ENCODE measurements at regions not wholly inside any gene's neighbourhood (a gene's known extent, or its start where the extent isn't known, plus 50 kb on each side); places are given as distances from the start of the nearest gene placed in this dataset.

DNA sequence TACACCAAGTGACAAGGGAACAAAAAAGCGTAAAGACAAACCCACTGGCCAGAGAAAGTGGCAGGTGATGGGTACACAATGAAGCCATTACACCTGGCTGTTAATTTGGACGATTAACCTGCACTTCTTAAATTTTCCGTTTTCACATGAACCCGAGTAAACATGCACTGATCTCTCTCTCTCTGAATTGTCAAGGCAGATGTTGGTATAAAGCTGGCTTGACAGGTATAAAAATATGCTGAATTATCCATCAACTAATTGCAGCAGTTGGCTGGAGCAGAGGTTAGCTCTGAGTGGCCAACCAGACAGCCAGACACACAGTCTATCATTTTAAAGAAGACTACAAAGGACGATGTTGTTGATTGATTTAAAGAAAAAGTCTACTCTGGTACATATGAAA lies 561.7 kb upstream of the ALCAM start:
- DNase-seq, result no peak
- H3K4me3 Mint-ChIP-seq, result no peak overlapping the region
- H3K36me3 Mint-ChIP-seq (ENCODE audit: low read depth), result no peaks in the 10 kb centered on the region
- TF ChIP-seq, protein P1, sequence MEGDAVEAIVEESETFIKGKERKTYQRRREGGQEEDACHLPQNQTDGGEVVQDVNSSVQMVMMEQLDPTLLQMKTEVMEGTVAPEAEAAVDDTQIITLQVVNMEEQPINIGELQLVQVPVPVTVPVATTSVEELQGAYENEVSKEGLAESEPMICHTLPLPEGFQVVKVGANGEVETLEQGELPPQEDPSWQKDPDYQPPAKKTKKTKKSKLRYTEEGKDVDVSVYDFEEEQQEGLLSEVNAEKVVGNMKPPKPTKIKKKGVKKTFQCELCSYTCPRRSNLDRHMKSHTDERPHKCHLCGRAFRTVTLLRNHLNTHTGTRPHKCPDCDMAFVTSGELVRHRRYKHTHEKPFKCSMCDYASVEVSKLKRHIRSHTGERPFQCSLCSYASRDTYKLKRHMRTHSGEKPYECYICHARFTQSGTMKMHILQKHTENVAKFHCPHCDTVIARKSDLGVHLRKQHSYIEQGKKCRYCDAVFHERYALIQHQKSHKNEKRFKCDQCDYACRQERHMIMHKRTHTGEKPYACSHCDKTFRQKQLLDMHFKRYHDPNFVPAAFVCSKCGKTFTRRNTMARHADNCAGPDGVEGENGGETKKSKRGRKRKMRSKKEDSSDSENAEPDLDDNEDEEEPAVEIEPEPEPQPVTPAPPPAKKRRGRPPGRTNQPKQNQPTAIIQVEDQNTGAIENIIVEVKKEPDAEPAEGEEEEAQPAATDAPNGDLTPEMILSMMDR (IDR thresholded peaks at IDR 0.05), result no peak
- H3K27me3 Mint-ChIP-seq (ENCODE audit: low read depth, poor library complexity), result peaks cover 3% of the 10 kb centered on the region
- H3K9me3 Mint-ChIP-seq, result no peaks in the 10 kb centered on the region
- H3K4me1 Mint-ChIP-seq, result no peaks in the 10 kb centered on the region
- H3K27ac Mint-ChIP-seq, result no peak overlapping the region

GRCh38 chr3:104805508-104805907 lies 561.2 kb upstream of the ALCAM start:
- no peak for DNase-seq
- Mint-ChIP-seq H3K27me3 (ENCODE audit: low read depth, poor library complexity) (peaks cover 3% of the 10 kb centered on the region), H3K36me3 (ENCODE audit: low read depth) (no peaks in the 10 kb centered on the region), H3K9me3 (no peaks in the 10 kb centered on the region), H3K27ac (no peak overlapping the region), H3K4me3 (no peak overlapping the region), H3K4me1 (no peaks in the 10 kb centered on the region)
- TF ChIP-seq, protein P1 (IDR thresholded peaks at IDR 0.05), result no peak

- Mint-ChIP-seq H3K9me3 (no peaks in the 10 kb centered on the region), H3K27me3 (ENCODE audit: low read depth, poor library complexity) (no peaks in the 10 kb centered on the region), H3K4me1 (peaks cover 6% of the 10 kb centered on the region), H3K36me3 (ENCODE audit: low read depth) (no peaks in the 10 kb centered on the region), H3K27ac (no peak overlapping the region), H3K4me3 (no peak overlapping the region)
- DNase-seq, result no peak
- TF ChIP-seq, protein P1 (IDR thresholded peaks at IDR 0.05), result no peak
Measured at GRCh38 chr3:104810896-104811295, 555.8 kb upstream of the ALCAM start.

GRCh38 chr3:104816008-104816407 lies 550.7 kb upstream of the ALCAM start:
- H3K27me3 Mint-ChIP-seq (ENCODE audit: low read depth, poor library complexity), result no peaks in the 10 kb centered on the region
- TF ChIP-seq, protein P1 (IDR thresholded peaks at IDR 0.05), result no peak
- H3K4me3 Mint-ChIP-seq, result no peak overlapping the region
- peaks cover 6% of the 10 kb centered on the region for H3K4me1 Mint-ChIP-seq
- no peak for DNase-seq
- H3K9me3 Mint-ChIP-seq, result peaks cover 11% of the 10 kb centered on the region
- H3K36me3 Mint-ChIP-seq (ENCODE audit: low read depth), result peaks cover 6% of the 10 kb centered on the region
- H3K27ac Mint-ChIP-seq, result no peak overlapping the region

GRCh38 chr3:104816716-104817115 lies 550.0 kb upstream of the ALCAM start:
- DNase-seq, result no peak
- Mint-ChIP-seq H3K4me3 (no peak overlapping the region), H3K27me3 (ENCODE audit: low read depth, poor library complexity) (no peaks in the 10 kb centered on the region), H3K4me1 (peaks cover 6% of the 10 kb centered on the region), H3K27ac (no peak overlapping the region), H3K36me3 (ENCODE audit: low read depth) (peaks cover 10% of the 10 kb centered on the region), H3K9me3 (peaks cover 16% of the 10 kb centered on the region)
- TF ChIP-seq, protein P1 (IDR thresholded peaks at IDR 0.05), result no peak

GRCh38 chr3:104819333-104819732 lies 547.4 kb upstream of the ALCAM start:
- no peak for DNase-seq
- H3K4me3 Mint-ChIP-seq, result no peak overlapping the region
- peaks cover 6% of the 10 kb centered on the region for H3K4me1 Mint-ChIP-seq
- peaks cover 31% of the 10 kb centered on the region for H3K9me3 Mint-ChIP-seq
- H3K27ac Mint-ChIP-seq, result no peak overlapping the region
- H3K27me3 Mint-ChIP-seq (ENCODE audit: low read depth, poor library complexity), result no peaks in the 10 kb centered on the region
- peaks cover 17% of the 10 kb centered on the region for H3K36me3 Mint-ChIP-seq (ENCODE audit: low read depth)
- TF ChIP-seq, protein P1 (IDR thresholded peaks at IDR 0.05), result no peak
